Sciatic nerve (tissue), 2 donors: ENCODE measurements at regions not wholly inside any gene's neighbourhood (a gene's known extent, or its start where the extent isn't known, plus 50 kb on each side); places are given as distances from the start of the nearest gene placed in this dataset.
"Not testable (repeated sequence)": the region's sequence is repeated elsewhere in the genome, so short reads cannot be mapped to it uniquely, and the experiment has no call there.

Experiments
- ATAC-seq: fragments of 200-7000 bp; cut with Tn5 transposase; one replicate; pipeline ENCODE4 v1.9.1; 2020; ENCODE audit warnings: mild to moderate bottlenecking, moderate library complexity
- DNase-seq: peaks from one replicate; pipeline ENCODE4 v3.0.0-alpha.2; 2020; ENCODE audit warnings: low spot score
- intact Hi-C: fragments of 100-400 bp; cut with DNase I; formaldehyde crosslinking; loops from one replicate; pipeline ENCODE4 v1.14.2; 2022
- donor health status: DM: no; HTN: no; CAD: no.
- donor health status: DM: no; HTN: no; CAD: no.

- intact Hi-C loops = no loop called here
- no peak for DNase-seq
Measured at GRCh38 chr22:26941896-26942636, 284.7 kb downstream of the MIAT start.

DNA sequence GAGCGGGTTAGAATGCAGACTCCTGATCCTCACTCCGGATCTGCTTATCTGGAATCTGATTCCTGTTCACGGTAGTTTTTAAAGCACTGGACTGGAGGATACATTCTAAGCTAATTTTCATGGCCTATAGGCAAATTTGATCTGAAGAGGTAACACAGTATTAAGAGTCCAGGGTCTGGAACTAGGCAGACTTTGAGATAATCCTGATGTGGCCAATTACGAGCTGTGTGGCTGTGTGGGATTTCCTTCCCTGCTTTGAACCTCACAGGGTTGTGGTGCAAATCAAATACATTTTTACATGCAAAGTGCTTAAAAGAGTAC is 285.2 kb downstream of the MIAT start:
- intact Hi-C loops = no loop called here
- no peak for ATAC-seq
- no peak for DNase-seq

More at GRCh38 chr22:26941896-26942636, 284.7 kb downstream of the MIAT start:
- no peak for ATAC-seq

DNA sequence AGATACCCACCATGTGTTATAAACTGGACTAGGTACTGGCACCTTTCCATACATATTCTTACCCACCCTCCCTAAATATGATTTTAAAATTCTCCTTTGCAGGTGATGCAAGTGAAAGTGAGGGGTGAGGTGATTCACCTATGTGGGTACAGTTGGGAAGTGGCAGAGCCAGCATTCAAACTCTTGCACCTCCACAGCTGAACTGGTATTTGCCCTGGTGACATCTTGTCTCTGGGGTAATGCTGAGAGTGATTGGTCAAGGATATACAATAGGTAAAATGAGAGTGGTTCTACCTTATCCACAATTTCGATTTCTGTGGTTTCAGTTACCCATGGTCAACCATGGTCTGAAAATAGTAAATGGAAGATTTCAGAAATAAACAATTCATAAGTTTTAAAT is 288.2 kb downstream of the MIAT start:
- DNase-seq = no peak
- intact Hi-C loops = no loop called here

DNA sequence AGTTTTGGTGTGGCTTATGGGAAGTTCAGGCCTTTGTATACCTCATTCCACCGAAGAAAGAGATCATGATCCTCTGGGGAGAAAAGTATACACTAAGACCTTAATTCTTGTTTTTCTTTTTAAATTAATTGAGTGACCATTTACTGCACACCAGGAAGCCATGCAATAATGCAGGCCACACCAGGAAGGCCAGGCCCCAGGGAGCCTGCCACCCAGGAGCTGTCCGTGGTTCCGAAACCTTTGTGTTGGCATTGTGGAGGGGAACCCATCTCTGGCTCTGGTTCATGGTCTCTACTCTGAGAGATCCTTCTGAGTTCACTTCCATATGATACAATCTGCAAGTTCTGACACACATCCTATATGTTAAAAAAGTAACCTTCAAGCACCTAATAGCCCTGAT is 291.8 kb downstream of the MIAT start:
- intact Hi-C loops = no loop called here
- ATAC-seq (no peak), DNase-seq (no peak)

More for the DNA sequence above, 288.2 kb downstream of the MIAT start:
- ATAC-seq = no peak

- intact Hi-C loops, ATAC-seq, DNase-seq: not testable (repeated sequence)
Measured at GRCh38 chr22:26951139-26951538, 293.8 kb downstream of the MIAT start.

- intact Hi-C loops = no loop called here
- DNase-seq (no peak), ATAC-seq (no peak)
Measured at GRCh38 chr22:26952004-26952403, 294.6 kb downstream of the MIAT start.

- no peak for ATAC-seq
- intact Hi-C loops = no loop called here
- DNase-seq = no peak
Measured at GRCh38 chr22:26952451-26953011, 295.1 kb downstream of the MIAT start.

GRCh38 chr22:26953012-26953883 is 295.9 kb downstream of the MIAT start:
- intact Hi-C loops = no loop called here
- no peak for ATAC-seq
- no peak for DNase-seq

GRCh38 chr22:26956371-26956770 is 299.0 kb downstream of the MIAT start:
- DNase-seq (no peak), ATAC-seq (no peak)
- intact Hi-C loops = no loop called here

- DNase-seq (no peak), ATAC-seq (no peak)
- intact Hi-C loops = no loop called here
Measured at GRCh38 chr22:26957176-26957575, 299.8 kb downstream of the MIAT start.

DNA sequence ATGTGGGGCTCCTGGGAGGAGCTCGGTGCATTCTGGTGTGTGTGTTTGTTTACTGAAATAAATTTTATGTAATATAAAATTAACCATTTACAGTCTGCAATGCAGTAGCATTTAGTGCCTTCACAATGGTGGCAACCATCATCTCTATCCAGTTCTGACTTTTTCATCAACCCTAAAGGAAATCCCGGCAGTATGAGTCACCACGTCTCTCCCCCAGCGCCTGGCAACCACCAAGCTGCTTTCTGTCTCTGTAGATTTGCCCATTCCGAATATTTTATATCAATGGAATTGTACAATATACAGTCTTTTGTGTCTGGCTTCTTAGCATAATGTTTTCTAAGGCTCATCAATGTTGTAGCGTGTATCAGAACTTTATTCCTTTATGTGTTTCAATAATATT is 300.5 kb downstream of the MIAT start:
- DNase-seq = no peak
- no peak for ATAC-seq
- intact Hi-C loops = no loop called here

- DNase-seq (no peak), ATAC-seq (no peak)
- intact Hi-C loops = no loop called here
Measured at GRCh38 chr22:26958378-26958777, 301.0 kb downstream of the MIAT start.

DNA sequence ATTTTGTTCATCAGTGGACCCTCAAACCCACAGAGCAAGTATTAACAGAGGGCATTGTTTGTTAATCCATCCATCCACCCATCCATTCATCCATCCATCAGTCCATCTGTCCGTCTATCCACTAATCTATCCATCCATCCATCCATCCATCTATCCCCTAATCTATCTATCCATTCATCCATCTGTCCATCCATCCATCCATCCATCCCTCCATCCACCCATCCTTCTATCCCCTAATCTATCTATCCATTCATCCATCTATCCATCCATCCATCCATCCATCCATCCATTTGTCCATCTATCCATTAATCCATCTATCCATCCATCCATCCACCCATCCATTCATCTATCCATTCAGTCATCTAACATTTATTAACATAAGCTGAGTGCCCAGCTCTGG is 307.3 kb downstream of the MIAT start:
- DNase-seq = no peak
- intact Hi-C loops = no loop called here
- ATAC-seq = no peak

DNA sequence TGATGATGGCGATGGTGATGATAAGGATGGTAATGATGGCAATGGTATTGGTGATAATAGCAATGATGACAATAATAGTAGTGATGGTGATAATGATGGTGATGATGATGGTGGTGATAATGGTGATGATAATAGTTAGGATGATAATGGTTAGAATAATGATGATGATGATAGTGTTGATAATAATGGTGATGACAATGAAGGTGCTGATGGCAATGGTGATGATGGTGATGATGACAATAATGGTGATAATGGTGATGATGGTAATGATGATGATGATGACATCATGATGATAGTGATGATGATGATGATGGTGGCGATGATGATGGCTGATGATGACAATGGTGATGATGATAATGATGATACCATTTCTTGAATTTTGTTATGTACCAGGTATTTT is 309.9 kb downstream of the MIAT start:
- ATAC-seq (no peak), DNase-seq (no peak)
- intact Hi-C loops = no loop called here

DNA sequence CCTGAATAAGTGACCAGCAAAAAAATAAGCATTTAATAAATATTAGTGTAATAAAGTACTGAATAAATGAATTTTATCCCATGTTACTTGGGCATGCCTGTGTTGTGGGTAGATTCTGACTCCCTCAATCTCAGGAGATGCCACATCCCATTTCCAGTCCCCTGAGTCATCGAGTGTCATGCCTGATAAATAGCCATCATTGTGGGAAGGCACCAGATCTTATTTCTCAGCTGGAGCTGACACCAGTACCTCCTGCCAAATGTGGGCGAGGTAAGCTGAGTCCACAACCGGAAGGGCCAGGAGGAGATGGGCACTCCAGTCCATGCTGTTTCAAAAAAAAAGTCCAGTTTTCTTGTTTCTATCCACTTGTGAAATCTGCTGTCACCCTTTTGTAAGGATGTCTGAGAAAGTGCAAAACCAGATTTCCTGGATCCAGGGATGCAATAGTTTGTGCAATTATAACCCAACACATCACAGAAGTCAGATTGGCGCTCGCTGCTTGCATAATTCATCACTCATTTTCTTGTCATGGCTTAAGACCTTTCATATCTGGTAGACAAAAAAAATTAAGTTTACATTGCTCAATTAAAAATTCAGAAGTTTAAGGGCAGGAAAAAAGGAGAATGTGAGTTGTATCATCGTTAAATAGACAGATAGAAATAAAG is 311.6 kb downstream of the MIAT start:
- ATAC-seq (no peak), DNase-seq (no peak)
- intact Hi-C loops = no loop called here

- no peak for ATAC-seq
- intact Hi-C loops = no loop called here
Measured at GRCh38 chr22:26970809-26971394, 313.5 kb downstream of the MIAT start.

DNA sequence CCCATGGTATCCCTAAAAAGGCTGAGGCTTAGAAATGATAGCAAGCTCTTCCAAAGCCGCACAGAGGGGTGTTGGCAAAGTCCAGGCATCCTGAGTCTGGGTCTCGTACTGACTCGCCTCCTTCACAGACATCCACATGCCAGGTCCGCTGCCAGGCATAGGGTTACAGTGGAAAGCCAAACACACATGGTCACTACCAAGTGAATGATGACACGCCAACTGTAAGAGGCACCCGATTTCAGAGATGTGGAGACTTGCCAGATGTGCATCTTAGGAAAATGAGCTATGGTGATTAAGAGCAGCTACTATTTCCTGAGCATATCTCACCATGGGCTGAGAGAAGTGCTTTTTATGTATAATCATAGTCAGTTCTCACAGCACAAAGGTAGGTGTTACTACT is 314.9 kb downstream of the MIAT start:
- intact Hi-C loops = no loop called here
- DNase-seq (no peak), ATAC-seq (no peak)

More at GRCh38 chr22:26970809-26971394, 313.5 kb downstream of the MIAT start:
- no peak for DNase-seq

- DNase-seq, intact Hi-C loops: not testable (repeated sequence)
- ATAC-seq = peak; percentile 61
Measured at GRCh38 chr22:26972915-26973314, 315.5 kb downstream of the MIAT start.

GRCh38 chr22:26974034-26974433 is 316.6 kb downstream of the MIAT start:
- ATAC-seq (no peak), DNase-seq (no peak)
- intact Hi-C loops = no loop called here
